ENCODE measurements at regions not wholly inside any gene's neighbourhood (a gene's known extent, or its start where the extent isn't known, plus 50 kb on each side); places are given as distances from the start of the nearest gene placed in this dataset.
"Not testable (repeated sequence)": the region's sequence is repeated elsewhere in the genome, so short reads cannot be mapped to it uniquely, and the experiment has no call there.

DNA sequence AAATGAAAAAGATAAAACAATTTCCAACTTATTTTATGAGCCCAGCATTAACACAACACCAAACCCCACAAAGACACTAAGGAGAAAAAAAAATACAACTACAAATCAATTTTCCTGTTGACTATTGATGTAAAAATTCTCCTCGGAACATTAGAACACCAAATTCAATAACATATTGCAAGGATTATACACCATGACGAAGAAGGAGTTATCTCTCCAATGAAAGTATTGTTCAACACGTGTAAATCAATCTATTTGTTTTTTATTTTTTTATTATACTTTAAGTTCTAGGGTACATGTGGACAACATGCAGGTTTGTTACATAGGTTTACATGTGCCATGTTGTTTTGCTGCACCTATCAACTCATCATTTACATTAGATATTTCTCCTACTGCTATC is 1632.3 kb downstream of the SPATA31A7 start:
- TF ChIP-seq, protein P1, sequence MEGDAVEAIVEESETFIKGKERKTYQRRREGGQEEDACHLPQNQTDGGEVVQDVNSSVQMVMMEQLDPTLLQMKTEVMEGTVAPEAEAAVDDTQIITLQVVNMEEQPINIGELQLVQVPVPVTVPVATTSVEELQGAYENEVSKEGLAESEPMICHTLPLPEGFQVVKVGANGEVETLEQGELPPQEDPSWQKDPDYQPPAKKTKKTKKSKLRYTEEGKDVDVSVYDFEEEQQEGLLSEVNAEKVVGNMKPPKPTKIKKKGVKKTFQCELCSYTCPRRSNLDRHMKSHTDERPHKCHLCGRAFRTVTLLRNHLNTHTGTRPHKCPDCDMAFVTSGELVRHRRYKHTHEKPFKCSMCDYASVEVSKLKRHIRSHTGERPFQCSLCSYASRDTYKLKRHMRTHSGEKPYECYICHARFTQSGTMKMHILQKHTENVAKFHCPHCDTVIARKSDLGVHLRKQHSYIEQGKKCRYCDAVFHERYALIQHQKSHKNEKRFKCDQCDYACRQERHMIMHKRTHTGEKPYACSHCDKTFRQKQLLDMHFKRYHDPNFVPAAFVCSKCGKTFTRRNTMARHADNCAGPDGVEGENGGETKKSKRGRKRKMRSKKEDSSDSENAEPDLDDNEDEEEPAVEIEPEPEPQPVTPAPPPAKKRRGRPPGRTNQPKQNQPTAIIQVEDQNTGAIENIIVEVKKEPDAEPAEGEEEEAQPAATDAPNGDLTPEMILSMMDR (IDR thresholded peaks at IDR 0.05; ENCODE audit: low read depth, low read length, poor library complexity, severe bottlenecking) = not testable (repeated sequence)
- not testable (repeated sequence) for TF ChIP-seq EZH2phosphoT487 (IDR thresholded peaks at IDR 0.05; ENCODE audit: borderline replicate concordance, low read length)

Measured in DOHH2 (cell line).